Body of pancreas (tissue), 4 donors: ENCODE measurements at regions not wholly inside any gene's neighbourhood (a gene's known extent, or its start where the extent isn't known, plus 50 kb on each side); places are given as distances from the start of the nearest gene placed in this dataset.

Experiments used
- ATAC-seq: fragments of 150-250 bp; one replicate; pipeline ENCODE4 v1.9.1; 2016
- DNase-seq, 4 donors: peaks; one replicate each; pipeline ENCODE4 v3.0.0-alpha.2; 2019
- H3K27ac ChIP-seq, 4 donors: fragments of 200-600 bp; sonication (generic); 1 replicate in 3 of 4; 2 replicates in 1 of 4; pipeline versions ENCODE4 v1.5.1 to v1.6.1; 2016 to 2019; ENCODE audit warnings: mild to moderate bottlenecking in 1 of 4, mixed read lengths in 1 of 4, moderate library complexity in 1 of 4
- H3K27me3 ChIP-seq, 2 donors: fragments of 200-600 bp; sonication (generic); one replicate each; pipeline ENCODE4 v1.6.0; 2016; ENCODE audit warnings: mild to moderate bottlenecking in 1 of 2
- H3K36me3 ChIP-seq, 2 donors: fragments of 200-600 bp; sonication (generic); replicated peaks in 1 of 2; 2 replicates each; pipeline ENCODE4 v1.5.1; 2016; ENCODE audit warnings: low read depth in 2 of 2; ENCODE audit not compliant: insufficient read depth in 1 of 2
- H3K4me1 ChIP-seq: fragments of 200-600 bp; sonication (generic); one replicate; pipeline ENCODE4 v1.6.0; 2016
- H3K4me3 ChIP-seq, 2 donors: fragments of 200-600 bp; sonication (generic); 1 replicate in 1 of 2; 2 replicates in 1 of 2; pipeline ENCODE4 v1.5.1; 2016 to 2019
- H3K9me3 ChIP-seq, 3 donors: fragments of 200-600 bp; sonication (generic); 1 replicate in 2 of 3; 2 replicates in 1 of 3; pipeline ENCODE4 v1.5.1; 2016
- POLR2A ChIP-seq, 3 donors: fragments of 450-650 bp; IDR thresholded peaks; one replicate each; pipeline ENCODE4 v1.6.1; 2016; ENCODE audit warnings: antibody characterized with exemption in 3 of 3, mild to moderate bottlenecking in 2 of 3
- WGBS, 2 donors: methylation state at CpG; one replicate each; pipeline ENCODE4 v1.1.5; 2017; 5-methylcytosine and 5-hydroxymethylcytosine counted together
- intact Hi-C: fragments of 100-400 bp; cut with DNase I; formaldehyde crosslinking; loops from one replicate; pipeline ENCODE4 v1.15.1; 2023
- TF ChIP-seq, protein P1 (sequence below), 7 experiments: fragments of 450-650 bp in 4 of 7; fragments of 200-600 bp in 3 of 7; sonication (generic) in 3 of 7; IDR thresholded peaks; one replicate each; pipeline ENCODE4 v1.5.1; 2016 to 2019; ENCODE audit warnings: antibody characterized with exemption in 7 of 7

DNA sequence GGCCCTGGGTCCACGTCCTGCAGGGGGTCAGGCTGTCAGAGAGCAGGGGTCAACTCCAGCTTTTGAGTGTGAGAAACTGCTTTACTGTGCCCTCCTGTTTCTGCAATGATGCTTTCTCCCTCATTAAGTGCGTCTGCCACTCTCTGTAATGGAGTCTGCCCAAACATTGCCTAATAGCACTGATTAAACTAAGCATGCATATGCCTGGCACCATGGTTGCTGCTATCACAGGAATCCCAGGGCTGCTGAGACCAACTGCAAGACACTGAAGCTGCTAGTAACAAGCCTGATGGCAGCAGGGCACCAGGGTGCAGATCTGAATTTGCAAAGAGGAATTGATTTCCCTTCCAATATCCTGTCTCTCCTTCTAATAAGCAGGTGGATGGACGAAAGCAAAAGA lies 125.3 kb downstream of the SLC24A2 start:
- WGBS, 2 donors: 26 to 27% methylated on average over 3 of the region's 3 CpGs

DNA sequence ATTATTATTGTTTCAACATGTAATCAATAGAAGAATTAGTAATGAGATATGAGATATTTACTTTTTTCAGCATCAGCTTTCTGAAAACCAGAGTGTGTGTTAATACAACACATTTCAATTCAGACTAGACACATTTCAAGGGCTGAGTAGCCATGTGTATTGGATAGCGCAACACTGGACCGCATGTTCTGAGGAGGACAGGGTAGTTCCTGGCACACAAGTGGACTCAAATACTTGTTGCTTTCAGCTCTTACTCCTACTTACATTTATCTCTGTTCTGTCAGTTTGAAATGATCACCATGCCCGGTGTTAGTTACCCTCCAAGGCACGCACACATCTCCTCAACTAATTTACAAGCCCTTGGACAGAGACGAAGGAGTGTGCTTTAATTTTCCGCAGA lies 126.6 kb downstream of the SLC24A2 start:
- H3K27ac ChIP-seq: no peak overlapping the region
- no peaks in the 10 kb centered on the region for H3K36me3 ChIP-seq
- intact Hi-C loops: no loop called here
- H3K4me1 ChIP-seq: no peaks in the 10 kb centered on the region
- WGBS, 2 donors: 66 to 77% methylated on average over 6 of the region's 6 CpGs
- ATAC-seq (no peak), DNase-seq (no peak)
- TF ChIP-seq, protein P1, sequence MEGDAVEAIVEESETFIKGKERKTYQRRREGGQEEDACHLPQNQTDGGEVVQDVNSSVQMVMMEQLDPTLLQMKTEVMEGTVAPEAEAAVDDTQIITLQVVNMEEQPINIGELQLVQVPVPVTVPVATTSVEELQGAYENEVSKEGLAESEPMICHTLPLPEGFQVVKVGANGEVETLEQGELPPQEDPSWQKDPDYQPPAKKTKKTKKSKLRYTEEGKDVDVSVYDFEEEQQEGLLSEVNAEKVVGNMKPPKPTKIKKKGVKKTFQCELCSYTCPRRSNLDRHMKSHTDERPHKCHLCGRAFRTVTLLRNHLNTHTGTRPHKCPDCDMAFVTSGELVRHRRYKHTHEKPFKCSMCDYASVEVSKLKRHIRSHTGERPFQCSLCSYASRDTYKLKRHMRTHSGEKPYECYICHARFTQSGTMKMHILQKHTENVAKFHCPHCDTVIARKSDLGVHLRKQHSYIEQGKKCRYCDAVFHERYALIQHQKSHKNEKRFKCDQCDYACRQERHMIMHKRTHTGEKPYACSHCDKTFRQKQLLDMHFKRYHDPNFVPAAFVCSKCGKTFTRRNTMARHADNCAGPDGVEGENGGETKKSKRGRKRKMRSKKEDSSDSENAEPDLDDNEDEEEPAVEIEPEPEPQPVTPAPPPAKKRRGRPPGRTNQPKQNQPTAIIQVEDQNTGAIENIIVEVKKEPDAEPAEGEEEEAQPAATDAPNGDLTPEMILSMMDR (IDR thresholded peaks at IDR 0.05): no peak
- TF ChIP-seq POLR2A (IDR thresholded peaks at IDR 0.05): no peak
- no peaks in the 10 kb centered on the region for H3K9me3 ChIP-seq
- no peaks in the 10 kb centered on the region for H3K27me3 ChIP-seq
- H3K4me3 ChIP-seq: no peak overlapping the region

More for the DNA sequence above, 125.3 kb downstream of the SLC24A2 start:
- Histone ChIP-seq H3K4me3 (no peak overlapping the region), H3K27ac (no peak overlapping the region), H3K4me1 (no peaks in the 10 kb centered on the region), H3K27me3 (no peaks in the 10 kb centered on the region), H3K36me3 (no peaks in the 10 kb centered on the region), H3K9me3 (no peaks in the 10 kb centered on the region)
- intact Hi-C loops: no loop called here
- no peak for TF ChIP-seq POLR2A (IDR thresholded peaks at IDR 0.05)
- TF ChIP-seq, protein P1 (IDR thresholded peaks at IDR 0.05): no peak
- ATAC-seq: no peak
- no peak for DNase-seq

DNA sequence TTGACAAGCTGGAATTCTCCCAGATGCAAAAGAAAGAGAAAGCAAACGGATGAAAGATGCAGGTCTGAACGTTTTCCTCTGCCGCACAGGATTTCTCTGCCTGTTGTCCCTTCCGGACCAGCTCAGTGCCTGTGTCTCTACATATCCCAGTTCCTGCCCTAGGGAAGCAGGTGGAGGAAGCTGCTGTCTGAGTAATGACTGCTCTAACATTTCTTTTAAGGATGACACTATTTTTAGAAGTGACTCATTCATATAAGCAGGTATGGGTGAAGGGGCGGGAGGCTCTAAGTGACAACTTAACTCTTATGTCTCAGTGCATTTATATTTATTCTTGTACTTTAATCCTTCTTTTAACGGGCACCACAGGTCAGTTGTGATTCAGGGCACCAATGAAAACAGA lies 128.8 kb downstream of the SLC24A2 start:
- Histone ChIP-seq H3K27me3 (no peaks in the 10 kb centered on the region), H3K36me3 (no peaks in the 10 kb centered on the region), H3K4me1 (no peaks in the 10 kb centered on the region), H3K27ac (no peak overlapping the region), H3K4me3 (no peak overlapping the region), H3K9me3 (no peaks in the 10 kb centered on the region)
- TF ChIP-seq POLR2A (IDR thresholded peaks at IDR 0.05): no peak
- TF ChIP-seq, protein P1 (IDR thresholded peaks at IDR 0.05): no peak
- WGBS, 2 donors: 46 to 48% methylated on average over 6 of the region's 6 CpGs
- DNase-seq (no peak), ATAC-seq (no peak)
- intact Hi-C loops: no loop called here

DNA sequence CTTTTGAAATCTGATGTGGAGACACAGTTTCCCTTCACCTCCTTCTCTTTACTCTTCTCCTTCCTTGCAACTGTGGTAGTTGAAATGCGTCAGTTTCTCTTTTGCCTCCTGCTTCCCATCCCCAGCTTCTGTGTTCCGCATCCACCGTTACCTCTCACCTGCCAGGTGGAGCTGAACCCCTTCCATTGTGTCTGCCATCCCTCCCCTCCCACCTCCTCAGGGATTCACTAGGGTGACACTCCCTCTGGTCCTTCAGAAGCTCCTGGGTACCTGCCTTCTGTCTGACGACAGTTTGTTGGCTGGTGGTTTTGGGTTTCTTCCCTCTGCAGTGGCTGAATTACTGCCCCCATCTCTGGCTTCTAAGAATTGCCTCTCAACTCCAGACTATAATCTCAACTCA lies 132.1 kb downstream of the SLC24A2 start:
- Histone ChIP-seq H3K36me3 (no peaks in the 10 kb centered on the region), H3K4me1 (no peaks in the 10 kb centered on the region), H3K27me3 (no peaks in the 10 kb centered on the region), H3K27ac (no peak overlapping the region), H3K4me3 (no peak overlapping the region), H3K9me3 (no peaks in the 10 kb centered on the region)
- DNase-seq: no peak
- 34 to 39% methylated on average over 4 of the region's 4 CpGs for WGBS, 2 donors
- TF ChIP-seq, protein P1 (IDR thresholded peaks at IDR 0.05): no peak
- TF ChIP-seq POLR2A (IDR thresholded peaks at IDR 0.05): no peak
- no peak for ATAC-seq
- intact Hi-C loops: no loop called here

DNA sequence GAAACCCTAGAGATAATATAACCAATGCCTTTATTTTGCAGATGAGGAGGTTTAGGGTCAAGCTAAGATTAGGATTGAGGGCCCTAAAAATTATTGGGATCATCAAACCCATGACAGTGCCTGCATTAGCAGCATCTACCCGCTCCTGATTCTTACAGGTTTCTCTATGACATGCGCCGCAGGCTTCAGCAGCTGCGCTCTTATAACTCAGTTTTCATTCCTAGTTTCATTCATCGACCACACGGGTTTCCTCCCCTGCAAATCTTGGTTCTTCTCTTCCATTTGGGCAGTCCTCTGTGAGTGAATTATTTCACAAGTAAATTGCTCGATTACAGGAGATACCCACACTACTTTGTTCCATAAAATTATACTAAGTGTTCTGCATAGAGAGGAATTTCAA lies 137.2 kb downstream of the SLC24A2 start:
- Histone ChIP-seq H3K27me3 (no peaks in the 10 kb centered on the region), H3K4me3 (no peak overlapping the region), H3K9me3 (no peaks in the 10 kb centered on the region), H3K36me3 (no peaks in the 10 kb centered on the region), H3K27ac (no peak overlapping the region), H3K4me1 (no peaks in the 10 kb centered on the region)
- ATAC-seq: no peak
- TF ChIP-seq, protein P1 (IDR thresholded peaks at IDR 0.05): no peak
- no peak for TF ChIP-seq POLR2A (IDR thresholded peaks at IDR 0.05)
- intact Hi-C loops: no loop called here
- DNase-seq: no peak
- WGBS, 2 donors: 74 to 83% methylated on average over 7 of the region's 7 CpGs
